OCI-LY7 (cell line): ENCODE measurements at regions not wholly inside any gene's neighbourhood (a gene's known extent, or its start where the extent isn't known, plus 50 kb on each side); places are given as distances from the start of the nearest gene placed in this dataset.

Experiments
- EZH2phosphoT487 ChIP-seq: fragments of 200-600 bp; sonication (generic); IDR thresholded peaks from 2 replicates; pipeline ENCODE4 v1.6.1; 2018; ENCODE audit warnings: low read depth, borderline replicate concordance, mild to moderate bottlenecking, mixed run types, antibody characterized with exemption, low read length, moderate library complexity, mixed read lengths
- TF ChIP-seq, protein P1 (sequence below): fragments of 200-600 bp; sonication (generic); conservative IDR thresholded peaks from 2 replicates; pipeline ENCODE4 v1.5.1; 2014; ENCODE audit warnings: mild to moderate bottlenecking, antibody characterized with exemption, low read length, moderate library complexity, mixed read lengths

DNA sequence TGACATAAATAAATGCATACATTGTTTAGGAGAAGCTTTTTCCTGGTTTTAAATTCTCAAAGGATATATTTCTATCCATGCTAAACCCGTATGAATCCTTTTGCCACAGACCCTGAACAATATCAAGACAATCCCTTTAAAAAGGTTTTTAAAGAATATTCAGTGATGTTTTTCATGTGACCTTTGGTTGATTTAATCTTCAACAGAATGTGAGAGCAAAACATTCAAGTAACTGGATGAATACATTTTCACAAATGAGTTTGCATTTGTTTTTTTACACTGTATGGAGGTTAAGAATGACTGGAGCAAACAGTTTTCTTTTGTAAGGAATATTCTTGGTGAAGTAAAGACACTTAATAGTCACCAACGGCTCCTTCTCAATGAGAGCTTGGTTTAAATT is 139.4 kb upstream of the CWC22 start:
- TF ChIP-seq, protein P1, sequence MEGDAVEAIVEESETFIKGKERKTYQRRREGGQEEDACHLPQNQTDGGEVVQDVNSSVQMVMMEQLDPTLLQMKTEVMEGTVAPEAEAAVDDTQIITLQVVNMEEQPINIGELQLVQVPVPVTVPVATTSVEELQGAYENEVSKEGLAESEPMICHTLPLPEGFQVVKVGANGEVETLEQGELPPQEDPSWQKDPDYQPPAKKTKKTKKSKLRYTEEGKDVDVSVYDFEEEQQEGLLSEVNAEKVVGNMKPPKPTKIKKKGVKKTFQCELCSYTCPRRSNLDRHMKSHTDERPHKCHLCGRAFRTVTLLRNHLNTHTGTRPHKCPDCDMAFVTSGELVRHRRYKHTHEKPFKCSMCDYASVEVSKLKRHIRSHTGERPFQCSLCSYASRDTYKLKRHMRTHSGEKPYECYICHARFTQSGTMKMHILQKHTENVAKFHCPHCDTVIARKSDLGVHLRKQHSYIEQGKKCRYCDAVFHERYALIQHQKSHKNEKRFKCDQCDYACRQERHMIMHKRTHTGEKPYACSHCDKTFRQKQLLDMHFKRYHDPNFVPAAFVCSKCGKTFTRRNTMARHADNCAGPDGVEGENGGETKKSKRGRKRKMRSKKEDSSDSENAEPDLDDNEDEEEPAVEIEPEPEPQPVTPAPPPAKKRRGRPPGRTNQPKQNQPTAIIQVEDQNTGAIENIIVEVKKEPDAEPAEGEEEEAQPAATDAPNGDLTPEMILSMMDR: no peak
- no peak for TF ChIP-seq EZH2phosphoT487
